ENCODE measurements at regions not wholly inside any gene's neighbourhood (a gene's known extent, or its start where the extent isn't known, plus 50 kb on each side); places are given as distances from the start of the nearest gene placed in this dataset.
"Not testable (repeated sequence)": the region's sequence is repeated elsewhere in the genome, so short reads cannot be mapped to it uniquely, and the experiment has no call there.

DNA sequence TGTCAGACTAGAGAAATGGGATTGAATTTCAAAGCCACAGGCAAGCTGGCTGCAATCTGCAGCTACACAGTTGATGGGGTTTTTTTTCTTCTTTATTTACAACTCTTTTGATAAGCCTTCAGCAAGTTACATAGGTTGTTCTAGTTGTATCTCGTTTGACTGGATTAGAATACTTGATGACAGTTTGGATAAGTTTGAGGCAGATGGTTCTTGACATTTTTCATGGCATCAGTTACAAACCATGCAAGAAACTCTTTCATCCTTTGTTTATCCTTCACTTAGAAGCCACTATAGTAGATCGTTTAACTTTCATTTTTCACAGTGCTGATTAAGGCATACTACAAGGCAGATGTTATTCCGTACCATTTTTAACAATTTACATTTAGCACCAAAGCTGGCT, 238.9 kb downstream of the TOX3 start:
- no peak for DNase-seq

- no peak for DNase-seq
These were observed 245.9 kb downstream of the TOX3 start for GRCh38 chr16:52301026-52301425.

DNA sequence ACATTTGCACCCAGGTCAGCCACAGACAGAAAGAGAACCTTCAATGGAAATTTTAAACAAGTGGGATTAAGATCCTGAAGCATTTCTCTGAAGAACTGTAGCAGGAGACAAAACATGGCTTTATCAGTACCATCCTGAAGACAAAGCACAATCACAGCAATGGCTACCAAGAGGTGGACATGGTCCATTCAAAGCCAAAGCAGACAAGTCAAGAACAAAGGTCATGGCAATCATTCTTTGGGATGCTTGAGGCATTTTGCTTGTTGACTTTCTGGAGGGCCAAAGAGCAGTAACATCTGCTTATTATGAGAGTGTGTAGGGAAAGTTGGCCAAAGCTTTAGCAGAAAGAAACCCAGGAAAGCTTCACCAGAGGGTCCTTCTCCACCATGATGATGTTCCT, 248.2 kb downstream of the TOX3 start:
- no peak for DNase-seq

DNA sequence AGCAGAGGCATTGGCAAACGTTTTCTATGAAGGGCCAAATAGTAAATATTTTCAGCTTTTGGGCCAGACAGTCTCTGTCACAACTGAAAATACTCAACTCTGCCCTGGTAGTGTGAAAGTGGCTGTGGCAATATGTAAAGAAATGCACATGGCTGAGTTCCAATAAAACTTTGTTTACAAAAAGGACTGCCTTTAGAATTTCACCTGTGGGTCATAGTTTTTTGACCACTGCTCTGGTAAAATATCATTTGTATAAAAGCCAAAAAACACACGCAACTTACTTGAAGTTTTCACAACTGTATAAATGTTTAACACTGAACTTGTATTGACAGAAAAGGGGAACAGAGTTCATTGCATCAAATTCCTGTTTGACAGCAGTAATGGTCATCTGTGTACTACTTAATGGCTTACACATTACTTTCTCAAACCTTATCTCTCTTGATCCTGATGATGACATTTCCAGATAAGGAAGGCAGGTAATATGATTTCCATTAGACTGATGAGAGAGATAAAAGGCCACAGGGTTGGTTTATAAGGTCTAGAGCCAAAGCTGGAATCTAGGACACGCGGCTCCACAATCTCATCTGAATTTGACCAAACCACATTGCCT, 250.1 kb downstream of the TOX3 start:
- not testable (repeated sequence) for DNase-seq

GRCh38 chr16:52296076-52296475, 250.9 kb downstream of the TOX3 start:
- DNase-seq = no peak

DNA sequence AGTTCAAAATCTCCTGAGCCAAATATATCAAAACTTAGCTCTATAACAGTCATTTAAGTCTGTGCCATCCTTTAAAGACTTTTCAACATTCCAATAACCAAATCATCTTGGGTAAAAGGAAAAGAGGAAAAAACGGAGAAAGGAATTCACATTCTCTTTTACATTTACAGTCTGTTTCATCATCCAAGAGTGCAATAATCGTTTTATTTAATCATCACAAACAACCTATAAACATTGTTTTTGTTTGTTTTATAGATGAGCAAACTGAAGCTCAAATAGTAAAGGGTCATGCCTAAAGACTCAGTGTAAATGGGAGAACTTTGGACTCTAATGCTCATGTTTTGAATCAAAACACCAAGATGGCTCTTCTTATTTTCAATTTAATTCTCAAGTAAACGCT, 252.3 kb downstream of the TOX3 start:
- DNase-seq = no peak

GRCh38 chr16:52293204-52293603, 253.7 kb downstream of the TOX3 start:
- DNase-seq = no peak

GRCh38 chr16:52283584-52284375, 263.2 kb downstream of the TOX3 start:
- DNase-seq = no peak

- DNase-seq = no peak
These were observed 263.9 kb downstream of the TOX3 start for GRCh38 chr16:52283018-52283417.

DNA sequence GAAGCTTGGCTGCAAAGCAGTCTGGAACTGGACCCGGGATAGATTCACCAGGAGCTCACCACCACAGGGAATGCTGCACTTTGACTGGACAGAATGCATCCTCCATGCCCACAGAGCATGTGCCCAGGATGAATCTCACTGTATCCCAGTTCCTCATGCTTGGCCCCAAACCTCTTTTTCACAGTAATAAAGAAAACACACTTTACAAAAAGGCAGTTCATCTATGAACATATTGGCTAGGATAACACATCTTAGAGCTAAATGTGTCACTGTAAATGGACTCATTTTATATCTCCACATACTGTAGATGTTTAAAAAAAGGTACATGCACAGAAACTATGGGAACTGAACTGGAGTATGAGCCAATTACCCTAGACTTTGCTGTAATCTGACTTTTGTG, 266.9 kb downstream of the TOX3 start:
- no peak for DNase-seq

DNA sequence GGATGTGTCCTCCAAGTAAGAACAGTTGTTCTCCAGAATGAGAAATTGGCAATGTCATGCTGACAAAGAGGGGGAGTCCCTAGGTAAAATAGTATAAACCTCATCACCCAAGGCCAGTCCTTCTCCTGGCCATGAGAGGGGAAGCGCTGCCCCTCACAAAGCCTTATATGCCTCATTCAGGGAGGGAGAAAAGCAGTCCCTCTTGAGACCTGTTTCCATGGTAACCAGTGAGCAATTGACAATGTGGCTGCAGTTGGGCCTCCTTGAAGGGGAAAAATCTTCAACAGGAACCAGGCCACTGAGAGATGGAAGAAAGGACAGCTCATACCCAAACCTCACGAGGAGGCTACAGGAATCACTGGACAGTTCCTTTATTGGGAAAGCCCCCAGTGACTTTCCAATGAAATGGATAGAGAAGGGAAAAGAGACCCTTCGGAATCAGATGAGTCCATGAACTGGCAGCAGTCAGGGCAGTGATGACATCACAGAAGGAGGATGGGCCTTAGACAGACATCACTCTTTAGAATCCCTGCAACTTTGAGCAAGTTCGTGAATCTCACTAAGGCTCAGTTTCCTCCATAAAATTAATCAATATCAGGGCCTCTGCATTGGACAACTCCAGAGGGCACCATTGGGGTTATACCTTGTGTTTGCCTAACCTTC, 275.7 kb downstream of the TOX3 start:
- no peak for DNase-seq

- no peak for DNase-seq
These were observed 281.5 kb downstream of the TOX3 start for GRCh38 chr16:52265446-52265861.

DNA sequence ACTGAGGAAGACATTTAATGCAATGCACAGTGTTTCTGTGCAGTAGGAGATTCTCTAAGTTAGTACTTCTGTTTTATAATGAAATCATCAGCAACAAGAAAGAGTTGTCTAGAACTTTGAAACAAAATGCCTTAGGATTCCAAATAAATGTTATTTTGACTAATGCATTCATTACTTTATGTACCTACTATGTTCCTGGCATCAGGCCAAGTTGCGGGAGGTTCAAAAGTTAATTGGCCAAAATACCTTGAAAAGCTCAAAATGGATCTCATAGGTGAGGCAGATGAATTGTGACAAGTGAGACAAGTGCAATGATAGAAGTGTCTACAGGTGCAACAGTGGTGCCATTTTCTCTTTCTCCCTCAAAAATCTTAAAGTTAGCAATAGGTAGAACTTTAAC, 289.4 kb downstream of the TOX3 start:
- DNase-seq = no peak

DNA sequence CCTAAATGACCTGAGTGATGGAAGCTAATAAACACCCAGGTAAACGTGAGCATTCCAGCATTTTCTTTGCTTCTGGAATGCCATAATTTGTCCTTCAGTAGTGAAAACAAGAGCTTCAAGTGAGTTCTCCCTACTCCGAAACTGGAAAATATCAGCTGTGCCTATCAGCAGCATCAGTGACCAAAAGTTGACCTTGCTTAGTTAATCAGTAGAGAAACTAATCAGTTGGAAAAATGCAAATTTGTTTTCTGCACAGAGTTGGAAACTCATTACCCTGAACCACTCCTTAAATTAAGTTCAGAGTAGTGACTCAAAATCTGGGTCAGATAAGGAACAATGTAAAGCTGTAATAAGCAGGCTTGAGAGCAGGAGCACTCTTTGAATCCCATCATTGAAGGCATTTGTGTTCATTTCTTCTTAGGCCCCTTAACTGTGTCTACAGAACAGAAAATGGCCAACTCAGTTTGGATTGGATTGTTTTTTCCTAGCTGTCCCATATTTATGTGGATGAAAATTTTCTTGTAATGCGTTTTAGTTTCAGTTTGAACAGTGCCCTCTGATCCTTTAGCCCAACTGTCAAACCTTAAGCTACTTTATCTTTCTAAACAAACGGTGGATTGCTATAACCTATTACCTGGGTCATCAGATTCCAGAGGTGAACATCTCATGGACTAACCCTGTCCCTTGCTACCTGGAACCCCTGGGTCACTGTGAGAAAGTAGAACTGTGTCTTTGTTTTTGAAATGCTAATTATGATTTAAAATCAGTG, 290.4 kb downstream of the TOX3 start:
- DNase-seq = no peak

DNA sequence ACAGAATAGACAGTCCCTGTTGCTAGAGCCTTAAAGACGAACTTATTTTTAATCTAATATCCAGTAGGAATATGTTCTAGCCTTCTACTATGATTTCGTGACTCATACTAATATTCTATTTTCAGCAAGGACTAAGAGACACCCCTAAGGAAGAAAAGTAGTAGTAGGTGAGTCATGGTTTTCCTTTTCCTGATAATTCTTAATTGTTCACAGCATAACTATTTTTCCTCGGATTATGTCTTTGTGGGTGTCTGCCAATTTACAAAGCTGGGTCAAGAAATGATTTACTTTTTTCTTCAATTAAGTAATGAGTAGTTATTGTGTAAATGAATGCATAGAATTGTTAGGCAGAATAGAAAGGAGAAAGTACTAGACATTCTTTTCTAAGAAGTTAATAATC, 292.2 kb downstream of the TOX3 start:
- DNase-seq = no peak

DNA sequence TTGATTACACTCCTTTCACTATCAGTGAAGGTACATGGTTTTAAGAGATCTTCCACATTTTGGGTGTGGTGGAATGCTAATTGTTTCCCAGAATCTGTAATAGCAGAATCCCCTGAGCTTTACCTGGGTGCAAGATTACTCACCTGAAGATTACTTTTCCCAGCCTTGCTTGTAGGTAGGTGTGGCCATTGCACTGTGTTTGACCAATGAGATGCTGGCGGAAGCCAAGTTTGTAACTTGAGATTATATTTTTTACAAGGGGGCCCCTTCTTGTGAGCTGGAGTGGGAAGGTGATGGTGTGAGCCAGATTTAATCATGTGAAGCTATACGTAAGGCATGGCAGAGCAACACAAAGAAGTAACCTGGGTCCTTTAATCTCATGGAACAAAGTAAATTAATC, 294.3 kb downstream of the TOX3 start:
- DNase-seq = no peak

DNA sequence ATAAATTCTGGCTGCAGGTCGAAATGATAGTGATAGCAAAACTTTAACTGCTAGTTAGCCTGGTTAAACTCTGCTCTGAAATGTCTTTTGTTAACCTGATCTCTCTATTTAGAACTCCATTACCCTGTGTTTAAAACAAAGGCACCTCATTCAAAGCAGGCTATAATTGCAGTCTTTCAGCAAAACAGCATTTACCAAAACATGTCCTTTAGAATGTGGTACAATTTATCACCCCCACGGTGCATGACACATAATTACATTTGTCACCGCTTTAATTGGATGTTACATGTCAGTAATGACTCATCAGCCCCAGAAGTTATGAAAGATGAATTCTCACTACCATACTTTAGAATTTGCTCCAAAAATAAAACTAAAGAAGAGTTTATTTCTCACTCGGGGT, 295.4 kb downstream of the TOX3 start:
- no peak for DNase-seq

DNA sequence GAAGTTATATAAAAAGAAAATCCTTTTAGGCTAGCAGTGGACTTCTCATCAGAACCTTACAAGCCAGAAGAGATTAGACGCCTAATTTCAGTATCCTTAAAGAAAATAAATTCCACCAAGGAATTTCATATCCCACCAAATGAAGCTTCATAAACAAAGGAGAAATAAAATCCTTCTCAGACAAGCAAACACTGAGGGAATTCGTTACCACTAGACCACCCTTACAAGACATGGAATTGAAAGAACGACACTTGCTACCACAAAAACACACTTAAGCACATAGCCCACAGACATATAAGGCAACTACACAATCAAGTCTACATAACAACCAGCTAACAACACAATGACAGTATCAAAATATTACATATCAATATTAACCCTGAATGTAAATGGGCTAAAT, 299.2 kb downstream of the TOX3 start:
- DNase-seq = no peak

GRCh38 chr16:52238710-52239109, 308.2 kb downstream of the TOX3 start:
- DNase-seq = no peak

GRCh38 chr16:52237823-52238222, 309.1 kb downstream of the TOX3 start:
- no peak for DNase-seq

GRCh38 chr16:52235186-52235585, 311.8 kb downstream of the TOX3 start:
- no peak for DNase-seq

DNA sequence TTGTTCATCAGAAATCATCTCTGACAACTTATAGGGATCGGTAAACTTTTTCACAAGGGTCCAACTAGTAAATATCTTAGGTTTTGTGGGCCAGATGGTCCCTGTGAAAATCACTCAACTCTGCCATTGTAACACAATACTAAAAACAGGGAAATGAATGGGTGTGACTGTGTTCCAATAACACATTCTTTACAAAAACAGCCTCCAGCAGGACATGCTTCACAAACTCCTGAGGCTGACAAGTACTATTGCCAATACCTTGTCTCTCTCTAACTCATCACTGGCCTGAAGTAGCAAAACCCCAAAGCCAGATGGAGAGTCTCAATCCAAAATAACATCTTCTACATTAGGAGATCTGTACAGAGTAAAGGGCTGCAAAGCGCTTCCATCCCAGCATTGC, 312.3 kb downstream of the TOX3 start:
- DNase-seq = no peak

- DNase-seq = no peak
These were observed 317.5 kb downstream of the TOX3 start for GRCh38 chr16:52229471-52229870.

All from hippocampal formation (tissue), 2 donors.